ENCODE measurements at regions not wholly inside any gene's neighbourhood (a gene's known extent, or its start where the extent isn't known, plus 50 kb on each side); places are given as distances from the start of the nearest gene placed in this dataset.

GRCh38 chr15:81910355-81911021 is 135.3 kb downstream of the MEX3B start:
- H3K9me3 ChIP-seq = no peaks in the 10 kb centered on the region
- WGBS, 2 donors (ENCODE audit: low coverage in 1 of 2) = 66 to 74% methylated on average over 7 of the region's 7 CpGs
- H3K27me3 ChIP-seq = no peaks in the 10 kb centered on the region
- intact Hi-C loops (cut with DNase I; ENCODE audit: low total_unique reads) (no loop called here), in situ Hi-C loops (cut with MboI; ENCODE audit: low pct_ligation_motif_present in 1 of 4, low pct_unique_long_range_greater_than_20kb in 1 of 4, low sequenced_read_pairs in 3 of 4) (no loop called here)
- no peak overlapping the region for H3K4me3 ChIP-seq
- DNase-seq = no peak
- H3K27ac ChIP-seq = peak overlapping the region in 2 of 4 donors; percentile 58 to 70
- TF ChIP-seq EP300 (IDR thresholded peaks at IDR 0.05; ENCODE audit: low read depth) (no peak), POLR2AphosphoS5 (IDR thresholded peaks at IDR 0.05) (no peak), POLR2A (IDR thresholded peaks at IDR 0.05) (no peak), CTCF (IDR thresholded peaks at IDR 0.05) (no peak)
- no peaks in the 10 kb centered on the region for H3K36me3 ChIP-seq
- peaks cover 4 to 8% (median 6%) of the 10 kb centered on the region in 4 donors for H3K4me1 ChIP-seq

GRCh38 chr15:81909011-81909358 is 136.8 kb downstream of the MEX3B start:
- WGBS, 2 donors (ENCODE audit: low coverage in 1 of 2) = 66 to 80% methylated on average over 2 of the region's 2 CpGs
- Histone ChIP-seq H3K4me1 (peaks cover 4 to 8% (median 6%) of the 10 kb centered on the region in 4 donors), H3K4me3 (no peak overlapping the region), H3K27me3 (no peaks in the 10 kb centered on the region), H3K36me3 (no peaks in the 10 kb centered on the region), H3K27ac (peak overlapping the region in 2 of 4 donors; percentile 33 to 55), H3K9me3 (no peaks in the 10 kb centered on the region)
- intact Hi-C loops (cut with DNase I; ENCODE audit: low total_unique reads) = no loop called here
- no peak for DNase-seq
- in situ Hi-C loops (cut with MboI; ENCODE audit: low pct_ligation_motif_present in 1 of 4, low pct_unique_long_range_greater_than_20kb in 1 of 4, low sequenced_read_pairs in 3 of 4) = no loop called here
- no peak for TF ChIP-seq EP300 (IDR thresholded peaks at IDR 0.05; ENCODE audit: low read depth)
- no peak for TF ChIP-seq POLR2A (IDR thresholded peaks at IDR 0.05)
- no peak for TF ChIP-seq POLR2AphosphoS5 (IDR thresholded peaks at IDR 0.05)
- TF ChIP-seq CTCF (IDR thresholded peaks at IDR 0.05) = no peak

- H3K4me3 ChIP-seq = no peak overlapping the region
- intact Hi-C loops (cut with DNase I; ENCODE audit: low total_unique reads) = no loop called here
- in situ Hi-C loops (cut with MboI; ENCODE audit: low pct_ligation_motif_present in 1 of 4, low pct_unique_long_range_greater_than_20kb in 1 of 4, low sequenced_read_pairs in 3 of 4) = no loop called here
- no peaks in the 10 kb centered on the region for H3K9me3 ChIP-seq
- no peak for DNase-seq
- WGBS, 2 donors (ENCODE audit: low coverage in 1 of 2) = 47 to 57% methylated on average over 2 of the region's 2 CpGs
- peaks cover 1 to 8% (median 5%) of the 10 kb centered on the region in 4 donors for H3K4me1 ChIP-seq
- H3K27me3 ChIP-seq = no peaks in the 10 kb centered on the region
- H3K27ac ChIP-seq = no peak overlapping the region
- no peaks in the 10 kb centered on the region for H3K36me3 ChIP-seq
- no peak for TF ChIP-seq EP300 (IDR thresholded peaks at IDR 0.05; ENCODE audit: low read depth)
- no peak for TF ChIP-seq CTCF (IDR thresholded peaks at IDR 0.05)
These were observed 137.7 kb downstream of the MEX3B start for GRCh38 chr15:81908111-81908510.

- no peak overlapping the region for H3K4me3 ChIP-seq
- DNase-seq = no peak
- H3K27me3 ChIP-seq = no peaks in the 10 kb centered on the region
- H3K27ac ChIP-seq = no peak overlapping the region
- WGBS, 2 donors (ENCODE audit: low coverage in 1 of 2) = 81 to 100% methylated on average over 1 of the region's 1 CpG
- in situ Hi-C loops (cut with MboI; ENCODE audit: low pct_ligation_motif_present in 1 of 4, low pct_unique_long_range_greater_than_20kb in 1 of 4, low sequenced_read_pairs in 3 of 4) (no loop called here), intact Hi-C loops (cut with DNase I; ENCODE audit: low total_unique reads) (no loop called here)
- H3K36me3 ChIP-seq = no peaks in the 10 kb centered on the region
- no peak for TF ChIP-seq EP300 (IDR thresholded peaks at IDR 0.05; ENCODE audit: low read depth)
- no peak for TF ChIP-seq CTCF (IDR thresholded peaks at IDR 0.05)
- TF ChIP-seq POLR2A (IDR thresholded peaks at IDR 0.05) = no peak
- no peak for TF ChIP-seq POLR2AphosphoS5 (IDR thresholded peaks at IDR 0.05)
- H3K4me1 ChIP-seq = peaks cover 0 to 8% (median 5%) of the 10 kb centered on the region in 4 donors
- no peaks in the 10 kb centered on the region for H3K9me3 ChIP-seq
These were observed 138.3 kb downstream of the MEX3B start for GRCh38 chr15:81907521-81907920.

Measured in transverse colon (tissue), 4 donors.